ENCODE measurements at regions not wholly inside any gene's neighbourhood (a gene's known extent, or its start where the extent isn't known, plus 50 kb on each side); places are given as distances from the start of the nearest gene placed in this dataset.

DNA sequence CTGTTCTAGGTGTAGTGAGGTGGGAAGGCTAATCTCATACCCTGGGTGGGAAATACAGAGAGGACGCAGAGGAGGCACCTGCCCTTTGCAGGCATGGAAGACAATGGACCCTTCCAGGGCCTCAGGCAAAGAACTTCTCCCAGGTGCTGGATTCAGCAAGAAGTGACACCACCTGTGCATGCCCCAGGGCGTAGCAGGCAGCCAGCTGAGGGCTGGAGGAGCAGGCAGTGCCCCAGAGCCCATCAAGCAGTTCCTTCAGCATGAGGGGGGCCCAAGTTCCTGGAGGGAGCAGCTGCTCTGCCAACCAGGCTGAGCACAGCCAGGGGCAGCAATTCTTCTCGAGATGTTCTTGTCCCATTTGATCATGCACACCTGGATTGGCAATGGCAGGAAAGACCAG, 170.3 kb upstream of the PDE10A start:
- H3K36me3 ChIP-seq (ENCODE audit: control insufficient read depth, insufficient read depth, low read length) = no peaks in the 10 kb centered on the region
- H3K27me3 ChIP-seq (ENCODE audit: control insufficient read depth, insufficient read depth, low read length) = peaks cover 6% of the 10 kb centered on the region
- H3K4me1 ChIP-seq (ENCODE audit: control insufficient read depth, insufficient read depth, low read length) = peaks cover 4% of the 10 kb centered on the region; the same call in 1 of the 2 replicates
- H3K9me3 ChIP-seq (ENCODE audit: control insufficient read depth, insufficient read depth, low read depth, low read length) = no peaks in the 10 kb centered on the region
- no peak overlapping the region for H3K4me3 ChIP-seq (ENCODE audit: low read depth, low read length)
- H3K9ac ChIP-seq (ENCODE audit: low read length) = no peak overlapping the region
- no peak overlapping the region for H3K27ac ChIP-seq (ENCODE audit: low read depth, low read length)

DNA sequence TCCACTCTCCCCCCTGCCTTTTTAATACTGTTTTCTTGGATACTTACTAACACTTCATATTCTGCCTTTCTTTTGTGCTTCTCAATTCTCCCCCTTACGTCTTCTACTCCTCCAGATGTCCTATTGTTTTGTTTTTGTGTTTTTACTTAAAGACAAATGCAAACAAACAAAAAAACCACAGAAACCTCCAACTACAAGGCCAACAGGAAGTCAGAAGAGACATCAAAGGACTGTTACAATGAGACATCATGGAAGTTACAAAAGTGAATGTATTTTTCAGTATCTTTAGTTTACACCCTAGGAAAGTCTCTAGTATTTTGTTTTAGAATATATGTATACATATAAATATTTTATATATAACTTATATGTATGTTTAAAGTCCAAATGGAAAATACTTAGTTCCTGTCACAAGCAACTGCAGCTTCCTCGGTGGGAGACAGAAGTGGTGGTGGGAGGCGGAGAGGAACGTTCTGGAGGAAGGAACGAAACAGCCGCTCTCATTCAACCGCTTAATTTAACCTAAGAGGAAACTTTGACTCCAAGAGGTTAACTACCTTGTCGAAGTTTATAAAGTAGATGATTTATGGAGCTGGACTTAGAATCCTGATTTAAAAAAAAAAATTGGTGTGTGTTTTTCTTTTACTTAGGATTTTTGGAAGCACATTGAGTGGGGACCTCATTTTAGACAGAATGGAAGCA, 168.9 kb upstream of the PDE10A start:
- Histone ChIP-seq H3K27ac (ENCODE audit: low read depth, low read length) (no peak overlapping the region), H3K4me1 (ENCODE audit: control insufficient read depth, insufficient read depth, low read length) (peaks cover 4% of the 10 kb centered on the region; the same call in 1 of the 2 replicates), H3K4me3 (ENCODE audit: low read depth, low read length) (no peak overlapping the region), H3K9ac (ENCODE audit: low read length) (no peak overlapping the region), H3K36me3 (ENCODE audit: control insufficient read depth, insufficient read depth, low read length) (no peaks in the 10 kb centered on the region), H3K27me3 (ENCODE audit: control insufficient read depth, insufficient read depth, low read length) (peaks cover 6% of the 10 kb centered on the region), H3K9me3 (ENCODE audit: control insufficient read depth, insufficient read depth, low read depth, low read length) (no peaks in the 10 kb centered on the region)

DNA sequence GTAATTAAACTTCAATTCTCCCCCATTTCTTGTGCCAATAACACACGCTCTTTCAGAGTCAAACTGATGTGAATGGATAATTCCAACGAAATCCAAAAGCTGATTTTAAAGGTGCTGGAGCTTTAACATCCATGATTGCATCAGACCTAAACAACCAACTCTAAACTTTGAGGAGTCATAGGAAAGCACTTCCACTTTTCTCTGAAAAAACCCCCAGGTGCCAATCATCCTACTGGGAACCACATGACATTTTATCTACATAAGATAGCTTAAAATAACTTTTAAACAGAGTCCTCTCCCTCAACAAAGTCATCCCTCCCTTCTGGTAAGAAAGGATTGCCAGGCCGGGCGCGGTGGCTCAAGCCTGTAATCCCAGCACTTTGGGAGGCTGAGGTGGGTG, 167.7 kb upstream of the PDE10A start:
- H3K27ac ChIP-seq (ENCODE audit: low read depth, low read length) = no peak overlapping the region
- no peak overlapping the region for H3K9ac ChIP-seq (ENCODE audit: low read length)
- H3K9me3 ChIP-seq (ENCODE audit: control insufficient read depth, insufficient read depth, low read depth, low read length) = no peaks in the 10 kb centered on the region
- peaks cover 6% of the 10 kb centered on the region for H3K27me3 ChIP-seq (ENCODE audit: control insufficient read depth, insufficient read depth, low read length)
- peaks cover 4% of the 10 kb centered on the region; the same call in 1 of the 2 replicates for H3K4me1 ChIP-seq (ENCODE audit: control insufficient read depth, insufficient read depth, low read length)
- no peaks in the 10 kb centered on the region for H3K36me3 ChIP-seq (ENCODE audit: control insufficient read depth, insufficient read depth, low read length)
- H3K4me3 ChIP-seq (ENCODE audit: low read depth, low read length) = no peak overlapping the region

DNA sequence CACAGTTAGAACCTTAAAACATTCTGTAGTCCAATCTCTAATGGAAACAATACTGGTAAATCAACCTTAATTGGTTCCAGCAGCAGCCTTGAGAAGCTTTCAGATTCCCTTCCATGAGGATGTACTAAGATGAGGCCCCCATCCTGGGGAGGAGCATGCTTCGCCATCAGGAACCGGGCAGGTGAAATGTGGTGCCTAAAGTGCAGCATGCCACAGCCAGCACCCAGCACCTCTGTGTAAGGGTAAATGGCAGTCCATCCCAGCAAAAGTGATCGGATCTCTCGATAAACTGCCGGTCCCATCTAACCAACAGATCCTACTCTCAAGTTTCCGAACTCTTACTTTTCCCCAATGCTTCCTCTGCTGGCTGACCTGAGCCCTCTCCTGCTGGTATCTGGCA, 166.3 kb upstream of the PDE10A start:
- Histone ChIP-seq H3K27me3 (ENCODE audit: control insufficient read depth, insufficient read depth, low read length) (peaks cover 6% of the 10 kb centered on the region; the same call in 1 of the 2 replicates), H3K4me3 (ENCODE audit: low read depth, low read length) (no peak overlapping the region)

DNA sequence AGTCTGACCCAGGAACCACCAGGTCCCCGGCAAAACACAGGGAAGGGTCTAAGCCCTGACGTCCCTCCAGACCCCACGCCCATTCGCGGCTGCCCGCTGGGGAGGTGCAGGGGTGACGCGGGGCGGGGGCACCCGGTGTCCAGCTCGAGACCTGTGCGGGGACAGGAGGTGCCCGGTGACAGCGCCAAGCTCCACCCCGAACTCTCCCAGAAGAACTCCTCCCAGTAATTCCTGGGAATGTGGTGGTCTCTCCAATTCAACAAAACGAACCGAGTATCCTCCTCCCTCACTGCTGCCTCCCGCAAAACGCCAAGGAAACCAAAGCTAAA, 164.1 kb upstream of the PDE10A start:
- no peaks in the 10 kb centered on the region for H3K27me3 ChIP-seq (ENCODE audit: control insufficient read depth, insufficient read depth, low read length)
- H3K4me1 ChIP-seq (ENCODE audit: control insufficient read depth, insufficient read depth, low read length) = no peaks in the 10 kb centered on the region; the same call in 1 of the 2 replicates
- H3K4me3 ChIP-seq (ENCODE audit: low read depth, low read length) = no peak overlapping the region
- no peaks in the 10 kb centered on the region for H3K36me3 ChIP-seq (ENCODE audit: control insufficient read depth, insufficient read depth, low read length)
- H3K9me3 ChIP-seq (ENCODE audit: control insufficient read depth, insufficient read depth, low read depth, low read length) = no peaks in the 10 kb centered on the region
- no peak overlapping the region for H3K27ac ChIP-seq (ENCODE audit: low read depth, low read length)
- no peak overlapping the region for H3K9ac ChIP-seq (ENCODE audit: low read length)

More for the DNA sequence above, 166.3 kb upstream of the PDE10A start:
- H3K9ac ChIP-seq (ENCODE audit: low read length) = no peak overlapping the region
- H3K4me1 ChIP-seq (ENCODE audit: control insufficient read depth, insufficient read depth, low read length) = peaks cover 4% of the 10 kb centered on the region; the same call in 1 of the 2 replicates
- H3K36me3 ChIP-seq (ENCODE audit: control insufficient read depth, insufficient read depth, low read length) = no peaks in the 10 kb centered on the region
- no peaks in the 10 kb centered on the region for H3K9me3 ChIP-seq (ENCODE audit: control insufficient read depth, insufficient read depth, low read depth, low read length)
- H3K27ac ChIP-seq (ENCODE audit: low read depth, low read length) = no peak overlapping the region

DNA sequence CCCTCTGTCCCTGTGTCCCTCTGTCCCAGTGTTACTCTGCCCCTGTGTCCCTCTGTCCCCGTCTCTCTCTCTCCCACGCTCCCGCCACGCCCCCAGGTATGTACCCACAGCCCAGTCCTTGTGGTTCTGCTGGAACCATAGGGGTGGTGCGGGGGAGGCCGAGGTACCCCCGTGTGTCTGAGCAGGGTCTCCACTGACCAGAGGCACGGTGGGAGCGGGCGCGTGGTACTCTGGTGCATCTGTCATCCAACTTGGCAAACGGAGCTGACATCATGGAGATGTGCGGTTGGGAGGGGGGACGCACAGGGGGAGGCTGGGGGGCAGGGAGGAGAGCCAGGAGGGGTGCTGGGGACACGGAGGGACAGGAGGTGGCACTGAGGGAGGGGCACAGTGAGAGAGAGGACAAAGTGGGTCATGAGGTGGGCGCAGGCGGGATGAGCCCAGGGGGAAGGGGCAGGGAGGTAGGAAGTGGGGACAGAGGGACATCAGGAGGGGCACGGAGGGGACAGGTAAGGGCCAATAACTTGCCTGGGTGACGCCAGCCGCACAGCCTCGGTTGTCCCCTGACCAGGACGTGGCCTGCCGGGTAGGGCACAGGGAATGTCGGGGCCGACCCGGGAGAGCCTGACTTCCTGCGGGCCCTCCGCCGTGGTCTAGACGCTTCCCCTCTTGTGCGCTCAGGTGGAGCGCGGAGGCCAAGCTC, 163.6 kb upstream of the PDE10A start:
- Histone ChIP-seq H3K27me3 (ENCODE audit: control insufficient read depth, insufficient read depth, low read length) (no peaks in the 10 kb centered on the region), H3K9me3 (ENCODE audit: control insufficient read depth, insufficient read depth, low read depth, low read length) (no peaks in the 10 kb centered on the region), H3K4me3 (ENCODE audit: low read depth, low read length) (no peak overlapping the region), H3K27ac (ENCODE audit: low read depth, low read length) (no peak overlapping the region), H3K36me3 (ENCODE audit: control insufficient read depth, insufficient read depth, low read length) (no peaks in the 10 kb centered on the region), H3K9ac (ENCODE audit: low read length) (no peak overlapping the region), H3K4me1 (ENCODE audit: control insufficient read depth, insufficient read depth, low read length) (no peaks in the 10 kb centered on the region; the same call in 1 of the 2 replicates)

DNA sequence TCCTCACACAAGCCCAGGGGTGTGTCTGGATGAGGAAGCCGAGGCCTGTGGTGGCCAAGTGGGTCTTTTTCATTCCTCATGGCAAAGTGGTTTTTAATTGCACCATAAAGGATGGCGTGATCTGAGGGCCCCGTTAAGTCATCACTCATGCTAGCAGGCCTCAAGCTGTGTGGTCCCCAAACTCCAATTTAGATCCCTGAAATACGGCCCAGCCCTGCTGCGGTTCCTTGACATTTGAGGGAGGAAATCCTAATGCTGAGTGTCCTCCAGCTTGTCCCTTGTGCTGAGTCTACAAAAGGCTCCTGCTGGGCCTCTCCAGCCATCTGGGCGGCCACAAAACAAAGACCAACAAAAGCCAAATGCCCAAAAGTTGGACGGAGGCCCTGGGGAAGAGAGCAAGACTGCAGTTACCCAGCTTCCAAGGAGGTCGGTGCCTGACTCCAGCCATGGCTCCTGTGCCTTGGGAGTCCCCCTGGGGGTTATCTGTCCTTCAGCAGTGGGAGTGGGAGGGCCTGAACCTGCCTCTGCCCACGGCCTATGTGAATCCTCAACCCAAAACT, 162.3 kb upstream of the PDE10A start:
- 0 out of 2 replicates have a peak, but pooled peaks cover 4% of the 10 kb centered on the region for H3K27me3 ChIP-seq (ENCODE audit: control insufficient read depth, insufficient read depth, low read length)
- no peak overlapping the region for H3K27ac ChIP-seq (ENCODE audit: low read depth, low read length)
- H3K4me1 ChIP-seq (ENCODE audit: control insufficient read depth, insufficient read depth, low read length) = peaks cover 8% of the 10 kb centered on the region
- no peaks in the 10 kb centered on the region for H3K9me3 ChIP-seq (ENCODE audit: control insufficient read depth, insufficient read depth, low read depth, low read length)
- H3K36me3 ChIP-seq (ENCODE audit: control insufficient read depth, insufficient read depth, low read length) = no peaks in the 10 kb centered on the region
- no peak overlapping the region for H3K9ac ChIP-seq (ENCODE audit: low read length)
- no peak overlapping the region for H3K4me3 ChIP-seq (ENCODE audit: low read depth, low read length)

DNA sequence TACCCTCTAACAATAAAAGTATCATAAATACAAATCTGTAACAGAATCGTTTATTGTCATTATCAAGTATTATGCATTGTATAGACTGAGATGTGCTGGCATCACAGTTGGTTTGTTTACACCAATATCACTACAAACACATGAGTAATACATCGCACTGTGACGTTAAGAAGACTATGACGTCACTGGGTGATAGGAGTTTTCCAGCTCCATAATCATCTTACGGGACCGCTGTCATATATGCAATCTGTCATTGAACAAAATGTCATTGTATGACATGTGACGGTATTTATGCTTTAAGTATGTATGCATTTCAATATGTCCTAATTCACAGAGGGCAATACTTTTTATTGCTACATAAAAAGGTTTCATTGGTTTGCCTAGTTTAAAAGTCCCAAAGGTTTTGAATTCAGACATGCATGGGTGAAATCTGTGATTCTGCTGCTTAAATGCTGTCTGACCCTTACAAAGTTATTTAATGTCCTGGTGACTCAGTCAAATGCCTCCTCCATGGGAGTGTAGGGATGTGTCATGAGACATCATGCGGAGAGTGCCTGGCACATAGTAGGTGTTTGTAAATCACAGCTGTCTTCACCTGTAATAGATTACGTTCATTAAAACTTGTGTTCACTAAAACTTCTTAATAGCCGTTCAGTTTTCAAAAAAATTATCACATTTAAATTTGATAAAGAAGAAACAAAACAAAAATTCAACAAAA, 160.7 kb upstream of the PDE10A start:
- H3K9me3 ChIP-seq (ENCODE audit: control insufficient read depth, insufficient read depth, low read depth, low read length) = no peaks in the 10 kb centered on the region
- no peaks in the 10 kb centered on the region for H3K36me3 ChIP-seq (ENCODE audit: control insufficient read depth, insufficient read depth, low read length)
- H3K9ac ChIP-seq (ENCODE audit: low read length) = no peak overlapping the region
- H3K27ac ChIP-seq (ENCODE audit: low read depth, low read length) = no peak overlapping the region
- peaks cover 11% of the 10 kb centered on the region for H3K27me3 ChIP-seq (ENCODE audit: control insufficient read depth, insufficient read depth, low read length)
- H3K4me1 ChIP-seq (ENCODE audit: control insufficient read depth, insufficient read depth, low read length) = peaks cover 16% of the 10 kb centered on the region
- H3K4me3 ChIP-seq (ENCODE audit: low read depth, low read length) = no peak overlapping the region

DNA sequence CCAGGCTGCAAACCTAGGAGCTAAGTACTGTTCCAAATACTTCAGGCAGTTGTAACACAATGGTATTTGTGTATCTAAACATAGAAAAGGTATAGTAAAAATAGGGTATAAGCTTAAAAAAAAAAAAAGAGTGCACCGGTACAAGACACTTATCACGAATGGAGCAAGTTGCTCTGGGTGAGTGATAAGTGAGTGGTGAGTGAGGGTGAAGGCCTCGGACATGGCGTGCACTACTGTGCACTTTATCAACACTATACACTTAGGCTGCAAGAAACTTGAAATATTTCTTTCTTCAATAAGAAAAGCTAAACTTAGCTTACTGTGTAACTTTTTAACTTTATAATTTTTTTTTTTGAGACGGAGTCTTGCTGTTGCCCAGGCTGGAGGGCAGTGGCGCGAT, 159.5 kb upstream of the PDE10A start:
- H3K9me3 ChIP-seq (ENCODE audit: control insufficient read depth, insufficient read depth, low read depth, low read length) = no peaks in the 10 kb centered on the region
- no peak overlapping the region for H3K9ac ChIP-seq (ENCODE audit: low read length)
- no peak overlapping the region for H3K27ac ChIP-seq (ENCODE audit: low read depth, low read length)
- H3K27me3 ChIP-seq (ENCODE audit: control insufficient read depth, insufficient read depth, low read length) = peaks cover 22% of the 10 kb centered on the region
- H3K36me3 ChIP-seq (ENCODE audit: control insufficient read depth, insufficient read depth, low read length) = no peaks in the 10 kb centered on the region
- H3K4me3 ChIP-seq (ENCODE audit: low read depth, low read length) = no peak overlapping the region
- peaks cover 28% of the 10 kb centered on the region for H3K4me1 ChIP-seq (ENCODE audit: control insufficient read depth, insufficient read depth, low read length)

DNA sequence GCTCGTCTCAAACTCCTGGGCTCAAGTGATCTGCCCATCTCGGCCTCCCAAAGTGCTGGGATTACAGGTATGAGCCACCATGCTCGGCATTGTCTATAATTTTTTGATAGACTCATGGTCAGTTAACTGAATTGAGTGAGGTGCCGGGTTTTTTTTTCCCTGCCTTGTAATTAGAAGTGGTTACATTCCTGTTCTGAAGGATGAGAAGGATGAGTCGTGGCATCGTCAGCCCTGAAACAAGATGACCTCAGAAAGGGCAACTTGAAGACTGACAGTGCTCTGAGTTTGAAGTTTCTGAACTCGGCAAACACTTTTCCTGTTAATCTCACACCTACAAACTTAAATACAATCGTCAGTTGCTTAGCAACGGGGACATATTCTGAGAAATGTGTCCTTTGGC, 158.7 kb upstream of the PDE10A start:
- Histone ChIP-seq H3K27ac (ENCODE audit: low read depth, low read length) (no peak overlapping the region), H3K4me1 (ENCODE audit: control insufficient read depth, insufficient read depth, low read length) (peaks cover 32% of the 10 kb centered on the region), H3K9ac (ENCODE audit: low read length) (no peak overlapping the region), H3K27me3 (ENCODE audit: control insufficient read depth, insufficient read depth, low read length) (peaks cover 23% of the 10 kb centered on the region), H3K36me3 (ENCODE audit: control insufficient read depth, insufficient read depth, low read length) (no peaks in the 10 kb centered on the region), H3K9me3 (ENCODE audit: control insufficient read depth, insufficient read depth, low read depth, low read length) (no peaks in the 10 kb centered on the region), H3K4me3 (ENCODE audit: low read depth, low read length) (no peak overlapping the region)

DNA sequence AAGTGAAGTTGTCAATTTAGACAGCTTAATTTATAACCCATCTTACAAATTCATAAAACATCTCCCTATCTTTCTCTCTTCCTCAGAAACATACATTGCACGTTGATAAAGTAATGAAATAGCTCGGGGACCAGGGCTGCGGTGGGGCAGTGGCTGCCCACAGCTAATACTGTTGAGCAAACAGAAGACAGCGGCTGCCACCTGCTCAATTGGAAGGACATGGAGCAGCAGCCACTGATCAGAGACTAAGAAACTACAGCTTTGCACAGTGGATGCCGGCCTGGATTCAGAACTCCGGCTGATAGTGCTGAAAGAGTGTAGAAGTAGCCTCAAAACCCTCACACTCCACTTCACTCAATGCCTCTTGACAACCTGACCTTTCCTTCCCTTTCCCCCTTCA, 157.9 kb upstream of the PDE10A start:
- peaks cover 32% of the 10 kb centered on the region for H3K4me1 ChIP-seq (ENCODE audit: control insufficient read depth, insufficient read depth, low read length)
- H3K36me3 ChIP-seq (ENCODE audit: control insufficient read depth, insufficient read depth, low read length) = no peaks in the 10 kb centered on the region
- H3K27ac ChIP-seq (ENCODE audit: low read depth, low read length) = no peak overlapping the region
- H3K9me3 ChIP-seq (ENCODE audit: control insufficient read depth, insufficient read depth, low read depth, low read length) = no peaks in the 10 kb centered on the region
- H3K27me3 ChIP-seq (ENCODE audit: control insufficient read depth, insufficient read depth, low read length) = peaks cover 23% of the 10 kb centered on the region
- H3K4me3 ChIP-seq (ENCODE audit: low read depth, low read length) = no peak overlapping the region
- no peak overlapping the region for H3K9ac ChIP-seq (ENCODE audit: low read length)

Data from HUES6 (cell line).